ENCODE measurements at regions not wholly inside any gene's neighbourhood (a gene's known extent, or its start where the extent isn't known, plus 50 kb on each side); places are given as distances from the start of the nearest gene placed in this dataset.

GRCh38 chr1:184299406-184299790 is 87.4 kb upstream of the C1orf21 start:
- no peak for TF ChIP-seq CTCF (IDR thresholded peaks at IDR 0.05; ENCODE audit: control extremely low read depth in 1 of 3, insufficient read depth in 1 of 3, low read depth in 1 of 3, low read length in 3 of 3)
- TF ChIP-seq MAX (IDR thresholded peaks at IDR 0.05), result no peak
- no peak for TF ChIP-seq BCL11A (IDR thresholded peaks at IDR 0.05; ENCODE audit: low read depth in 2 of 2, low read length in 2 of 2)
- no peak for TF ChIP-seq EZH2 (IDR thresholded peaks at IDR 0.05; ENCODE audit: low read depth, low read length, severe bottlenecking)
- TF ChIP-seq POLR2AphosphoS5 (IDR thresholded peaks at IDR 0.05; ENCODE audit: low read depth, low read length), result no peak
